ENCODE measurements at regions not wholly inside any gene's neighbourhood (a gene's known extent, or its start where the extent isn't known, plus 50 kb on each side); places are given as distances from the start of the nearest gene placed in this dataset.

DNA sequence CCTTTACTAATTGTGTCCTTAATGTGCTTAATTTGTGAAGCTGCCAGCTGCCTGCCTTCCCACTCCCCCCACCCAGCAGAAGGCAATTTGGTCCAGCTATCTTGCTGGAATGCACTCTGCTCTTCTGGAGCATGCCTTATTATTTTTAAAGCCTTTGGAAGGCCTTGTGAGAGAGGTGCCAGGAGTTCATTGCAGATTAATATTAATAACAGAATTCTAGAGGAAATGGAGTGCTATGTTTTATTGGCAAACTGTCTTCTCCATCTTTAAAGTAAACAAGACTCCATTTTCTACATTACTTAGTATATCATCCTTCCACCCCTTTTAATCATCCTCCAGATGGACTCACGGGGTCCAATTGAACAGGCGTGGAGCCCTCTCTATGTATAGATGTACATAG, 50.8 kb upstream of the ZNF32 start:
- DNase-seq (ENCODE audit: low read depth, low spot score) (no peak), ATAC-seq (no peak)
- no TSS peak for BruUV-seq (replicated peaks)
- no peaks in the 10 kb centered on the region for H4K20me1 ChIP-seq (ENCODE audit: insufficient read depth)
- POLR2A ChIA-PET: no interaction called here
- no peak overlapping the region for H3K4me3 ChIP-seq (replicated peaks in 1 of 2; ENCODE audit: low read depth in 1 of 2, low read length in 2 of 2)
- no peak overlapping the region for H3K9ac ChIP-seq (ENCODE audit: low read length)
- no peaks in the 10 kb centered on the region for H3K36me3 ChIP-seq (ENCODE audit: control insufficient read depth in 1 of 2, insufficient read depth in 2 of 2, low read length in 2 of 2)
- intact Hi-C loops (cut with micrococcal nuclease): loop anchor here (10.0 kb wide), 1 partner anchor 85 kb away; no protein-coding TSS in a partner anchor
- H3K9me3 ChIP-seq (ENCODE audit: control insufficient read depth in 1 of 2, insufficient read depth in 1 of 2, low read depth in 1 of 2, low read length in 2 of 2): no peaks in the 10 kb centered on the region
- H3K4me1 ChIP-seq (ENCODE audit: control insufficient read depth in 1 of 2, insufficient read depth in 2 of 2, low read length in 2 of 2): no peaks in the 10 kb centered on the region
- CTCF ChIA-PET: interaction anchor here (1.6 kb wide), 1 partner anchor 13 kb away, joined by 4 read pairs; no protein-coding TSS in a partner anchor
- no peaks in the 10 kb centered on the region for H3K9me2 ChIP-seq (ENCODE audit: insufficient read depth)
- H3K27ac ChIP-seq (ENCODE audit: low read depth, low read length): no peak overlapping the region
- H3K27me3 ChIP-seq (ENCODE audit: insufficient read depth, low read length): peaks cover 26% of the 10 kb centered on the region; the same call in 1 of the 2 replicates
- TF ChIP-seq CEBPB (IDR thresholded peaks at IDR 0.05; ENCODE audit: low read depth) (no peak), POLR2AphosphoS5 (IDR thresholded peaks at IDR 0.05; ENCODE audit: low read depth, low read length) (no peak), FOSL1 (IDR thresholded peaks at IDR 0.05; ENCODE audit: low read depth) (no peak), YY1 (IDR thresholded peaks at IDR 0.05; ENCODE audit: extremely low read depth, insufficient replicate concordance, low read depth, low read length) (no peak)
- H3K4me2 ChIP-seq (ENCODE audit: low read length): no peak overlapping the region
- no peaks in the 10 kb centered on the region for H3K79me2 ChIP-seq (ENCODE audit: insufficient read depth, low read length)
- RAD21 ChIA-PET (ENCODE audit: low non-redundant PET in 1 of 2, low total read pairs in 2 of 2, uncharacterized antibody in 2 of 2, unreplicated experiment in 2 of 2): no interaction called here
- H2AFZ ChIP-seq (ENCODE audit: low read depth, low read length, poor library complexity, severe bottlenecking): no peak overlapping the region

Measured in HCT116 (cell line).